Kidney tubule cell (primary cell): ENCODE measurements at regions not wholly inside any gene's neighbourhood (a gene's known extent, or its start where the extent isn't known, plus 50 kb on each side); places are given as distances from the start of the nearest gene placed in this dataset.
"Not testable (repeated sequence)": the region's sequence is repeated elsewhere in the genome, so short reads cannot be mapped to it uniquely, and the experiment has no call there.

Experiments
- DNase-seq: peaks from one replicate; pipeline ENCODE4 v3.0.0-alpha.2; 2018; ENCODE audit warnings: low spot score

DNA sequence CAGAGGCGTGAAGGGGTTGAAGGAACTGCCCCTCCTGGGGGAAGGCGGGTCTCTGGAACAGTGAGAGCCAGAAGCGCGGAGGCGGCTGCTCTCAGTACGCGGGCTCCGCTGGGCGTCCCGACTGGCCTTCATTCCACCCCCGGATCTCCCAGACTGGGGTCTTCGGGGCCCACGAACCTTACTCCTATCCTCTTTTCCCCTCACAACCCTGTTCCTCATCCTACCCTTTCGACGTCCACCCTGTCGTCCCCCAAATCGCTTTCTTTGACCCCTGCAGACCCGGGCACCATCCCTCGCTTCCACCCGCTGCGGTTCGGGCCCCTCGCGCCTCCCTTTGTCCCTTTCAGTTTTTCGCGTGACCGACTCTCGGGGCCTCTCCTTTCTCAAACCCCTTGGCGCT is 2114.6 kb downstream of the TP53TG3F start:
- no peak for DNase-seq

DNA sequence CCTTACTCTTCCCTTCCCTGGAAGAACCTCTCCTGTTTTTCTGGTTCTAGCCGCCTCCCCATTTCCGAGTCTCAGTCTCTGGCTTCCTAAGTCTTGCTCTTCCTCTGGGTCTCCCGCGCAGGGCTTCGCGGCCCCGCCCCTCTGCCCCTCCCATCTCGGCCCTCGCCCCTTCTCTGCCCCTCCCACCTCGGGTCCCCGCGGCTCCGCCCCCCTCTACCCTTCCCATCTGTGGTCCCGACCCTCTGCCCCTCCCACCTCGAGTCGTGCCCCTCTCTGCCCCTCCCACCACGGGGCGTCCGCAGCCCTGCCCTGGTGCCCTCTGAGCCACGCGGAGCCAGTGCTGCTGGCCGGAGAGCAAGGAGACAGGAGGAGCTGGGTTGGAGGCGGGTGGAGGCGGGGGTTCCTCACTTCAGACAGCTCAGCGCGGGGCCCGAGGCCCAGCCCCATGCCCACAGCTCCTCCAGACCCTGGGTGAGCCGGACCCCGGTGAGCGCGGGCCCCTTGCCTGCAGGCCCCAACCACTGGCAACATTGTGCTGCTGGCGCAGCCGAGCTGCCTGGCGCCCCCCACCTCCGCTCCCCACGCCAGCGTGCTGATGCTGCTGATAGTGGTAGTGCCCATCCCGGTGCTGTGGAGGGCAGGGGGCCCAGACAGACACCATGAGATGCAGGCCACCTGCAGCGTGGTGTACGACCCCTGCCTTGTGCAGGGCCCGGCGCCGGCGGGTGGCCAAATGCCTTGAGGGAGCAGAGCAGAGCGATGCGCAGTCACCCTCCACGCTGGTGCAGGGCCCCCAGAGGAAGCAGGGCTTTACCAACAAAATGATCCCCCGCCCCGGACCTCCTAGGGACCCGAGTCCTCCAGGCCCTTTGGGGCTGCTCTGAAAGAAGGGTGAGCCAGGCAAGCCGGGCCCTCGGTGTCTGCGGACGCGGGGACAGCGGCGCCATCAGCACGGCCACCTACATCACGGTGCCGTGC is 2115.3 kb downstream of the TP53TG3F start:
- no peak for DNase-seq

DNA sequence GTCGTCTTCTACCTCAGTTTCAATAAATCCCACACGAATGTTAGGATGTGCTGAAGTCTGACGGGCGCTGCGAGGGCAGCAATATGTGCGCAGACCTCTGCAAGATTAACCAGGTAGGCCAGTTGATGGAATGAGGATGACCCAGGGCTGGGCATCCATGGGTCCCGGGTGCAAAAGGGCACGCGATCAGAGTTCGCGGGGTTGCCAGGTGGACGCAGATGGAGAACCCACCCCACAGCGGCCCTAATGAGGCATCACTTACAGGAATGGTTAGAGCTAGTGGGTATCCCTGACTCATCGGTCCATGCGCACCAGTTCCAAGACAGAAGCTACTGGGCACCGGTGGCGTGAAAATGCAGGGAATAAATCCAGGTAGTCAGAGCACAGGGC is 2116.0 kb downstream of the TP53TG3F start:
- no peak for DNase-seq

DNA sequence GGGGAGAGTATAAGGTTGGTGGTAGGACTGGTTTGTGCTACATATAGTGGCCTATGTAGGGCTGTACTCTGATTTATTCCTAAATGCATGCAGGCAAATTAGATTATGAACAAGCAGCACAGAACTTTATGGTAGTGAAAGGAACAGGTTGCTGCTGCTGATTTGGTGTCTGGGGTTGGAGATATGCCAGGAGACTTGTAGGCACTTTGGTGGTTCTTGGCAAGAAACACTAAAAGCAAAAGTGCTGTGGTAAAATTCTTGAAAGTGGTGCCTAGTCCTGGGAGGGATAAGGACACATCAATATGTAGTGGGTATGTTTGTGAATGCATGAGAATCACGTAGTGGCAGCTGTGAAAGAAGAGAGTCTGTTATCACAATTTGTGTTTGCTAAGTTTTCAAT is 2126.0 kb downstream of the TP53TG3F start:
- DNase-seq = no peak

DNA sequence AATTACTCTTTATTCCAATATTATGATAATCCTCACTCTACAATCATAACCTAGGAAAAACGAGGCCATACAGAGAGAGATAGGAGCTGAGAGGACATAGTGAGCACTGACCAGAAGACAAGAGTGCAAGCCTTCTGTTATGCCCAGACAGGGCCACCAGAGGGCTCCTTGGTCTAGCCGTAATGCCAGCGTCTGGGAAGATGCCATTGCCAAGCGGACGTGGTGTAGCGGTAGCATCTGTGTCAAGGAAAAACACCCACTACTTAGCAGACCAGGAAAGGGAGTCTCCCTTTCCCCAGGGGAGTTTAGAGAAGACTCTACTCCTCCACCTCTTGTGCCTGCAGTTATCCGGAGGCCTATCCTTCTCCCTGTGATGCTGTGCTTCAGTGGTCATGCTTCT is 2131.5 kb downstream of the TP53TG3F start:
- DNase-seq = peak; percentile 38

DNA sequence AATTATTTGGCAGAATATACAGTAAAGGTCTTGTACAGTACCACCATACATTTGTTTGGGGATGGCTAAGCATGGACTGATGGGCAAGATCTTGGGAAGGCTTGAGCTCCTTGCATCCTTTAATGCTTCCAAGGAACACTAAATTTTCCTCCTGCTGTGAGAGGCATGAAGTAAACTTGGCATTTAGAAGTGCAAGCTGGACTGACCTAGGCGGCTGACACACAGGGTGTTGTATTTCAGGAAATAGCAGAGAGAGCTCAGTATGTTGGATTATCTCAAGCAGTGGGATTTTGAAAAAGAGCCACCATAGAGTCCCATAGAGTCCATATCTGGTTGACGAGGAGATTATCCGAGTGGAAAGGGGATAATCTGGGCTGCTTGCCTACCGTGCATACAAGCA is 2137.1 kb downstream of the TP53TG3F start:
- DNase-seq = no peak

DNA sequence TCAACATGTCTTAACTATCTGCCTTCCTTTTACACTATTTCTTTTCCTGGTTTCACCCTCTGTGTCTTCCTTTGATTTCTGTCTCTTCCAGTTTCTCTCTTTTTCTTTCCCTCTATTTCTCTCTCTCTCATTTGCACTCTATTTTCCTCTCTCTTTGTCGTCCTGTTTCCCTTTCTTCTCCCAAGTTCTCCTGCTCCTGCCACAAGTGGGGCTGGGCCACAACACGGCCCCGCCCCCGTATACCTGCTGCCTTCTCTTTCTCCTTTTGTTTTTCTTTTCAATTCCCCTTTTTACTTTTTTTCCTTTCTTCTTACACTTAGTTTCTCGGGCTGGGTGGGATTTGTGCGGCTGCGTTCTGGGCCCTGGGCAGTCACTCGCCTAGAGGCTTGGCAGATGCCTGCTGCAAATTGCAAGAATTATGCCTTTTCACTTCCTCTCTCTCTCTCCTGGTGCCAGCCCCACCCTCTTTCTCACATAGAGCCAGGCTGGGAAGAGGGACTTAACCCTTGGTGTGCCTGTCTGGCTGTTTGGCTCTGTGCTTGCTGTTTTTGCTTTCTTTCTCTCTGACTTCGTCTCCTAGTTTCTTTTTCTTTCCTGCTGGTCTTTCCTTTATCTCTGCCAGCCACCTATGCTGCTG is 2139.4 kb downstream of the TP53TG3F start:
- peak; percentile 80 for DNase-seq

DNA sequence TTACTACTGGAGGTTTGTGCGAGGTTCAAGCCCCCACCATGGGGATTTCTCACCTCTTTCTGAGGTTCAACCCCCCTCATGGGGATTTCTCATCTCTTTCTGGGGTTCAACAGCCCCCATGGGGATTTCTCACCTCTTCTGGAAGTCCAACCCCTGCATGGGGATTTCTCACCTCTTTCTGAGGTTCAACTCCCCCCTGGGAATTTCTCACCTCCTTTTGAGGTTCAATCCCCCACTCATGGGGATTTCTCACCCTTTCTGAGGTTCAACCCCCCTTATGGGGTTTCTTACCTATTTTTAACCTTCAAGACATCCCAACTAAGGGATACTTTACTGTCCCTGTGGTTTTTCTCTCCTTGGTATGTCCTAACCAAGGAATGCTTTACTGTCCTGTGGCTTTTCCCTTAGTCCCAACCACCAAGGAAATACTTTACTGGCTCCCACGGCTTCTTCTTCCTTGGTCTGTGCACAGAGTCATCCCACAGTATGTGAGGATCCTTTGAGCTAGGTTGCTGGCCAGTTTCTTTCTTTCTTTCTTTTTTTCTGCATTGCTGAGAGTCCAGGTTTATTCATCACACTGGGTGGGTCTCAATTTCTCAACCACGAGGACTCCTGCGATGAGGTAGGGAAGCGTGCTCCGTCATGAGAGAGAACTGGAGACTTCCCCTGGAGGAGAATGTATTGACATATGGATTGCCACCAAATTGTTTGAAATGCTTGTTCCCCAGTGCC is 2140.2 kb downstream of the TP53TG3F start:
- peak; percentile 89 for DNase-seq

DNA sequence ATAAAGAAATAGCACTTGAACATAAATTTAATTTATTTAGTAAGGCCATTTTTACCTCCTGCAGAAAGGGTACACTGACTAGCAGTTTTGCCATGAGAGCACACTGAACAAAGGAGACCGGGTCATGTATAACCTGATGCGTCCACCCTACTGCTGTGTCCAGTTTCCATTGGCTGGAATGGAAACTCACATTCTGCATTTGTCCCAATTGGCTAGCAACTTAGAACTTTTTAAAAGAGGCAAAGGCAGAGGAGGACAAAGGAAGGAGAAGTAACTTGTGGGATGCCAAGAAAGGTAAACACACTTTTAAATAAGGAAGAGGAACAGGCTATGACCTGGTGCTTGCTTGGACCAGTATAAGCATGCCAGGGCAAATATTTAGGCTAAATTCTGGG is 2140.7 kb downstream of the TP53TG3F start:
- not testable (repeated sequence) for DNase-seq

DNA sequence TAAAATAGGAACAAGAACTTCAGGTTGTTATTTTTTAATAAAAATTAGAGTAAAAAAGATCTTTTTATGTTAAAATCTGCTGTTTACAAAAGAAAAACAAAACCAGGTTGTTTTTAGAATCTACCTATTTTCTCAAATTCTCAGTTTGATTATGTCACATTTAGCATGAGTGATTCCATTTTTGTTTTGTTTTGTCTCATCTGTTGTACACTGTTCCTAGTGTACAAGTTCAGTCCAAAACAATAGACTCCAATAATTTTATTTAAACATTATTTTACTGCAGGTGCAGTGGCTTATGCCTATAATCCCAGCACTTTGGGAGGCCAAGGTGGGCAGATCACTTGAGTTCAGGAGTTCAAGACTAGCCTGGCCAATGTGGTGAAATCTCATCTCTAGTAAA is 2142.7 kb downstream of the TP53TG3F start:
- no peak for DNase-seq

DNA sequence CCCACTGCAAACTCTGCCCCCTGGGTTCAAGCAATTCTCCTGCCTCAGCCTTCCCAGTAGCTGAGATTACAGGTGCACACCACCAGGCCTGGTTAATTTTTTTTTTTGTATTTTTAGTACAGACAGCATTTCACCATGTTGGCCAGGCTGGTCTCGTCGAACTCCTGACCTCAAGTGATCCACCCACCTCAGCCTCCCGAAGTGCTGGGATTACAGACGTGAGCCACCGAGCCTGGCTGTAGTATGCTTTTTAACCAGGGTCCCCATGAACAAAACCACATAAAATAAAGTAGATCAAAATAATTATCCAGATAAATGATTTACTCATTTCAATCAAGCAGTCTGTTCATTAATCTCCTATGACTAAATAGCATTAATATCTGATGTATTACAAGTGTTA is 2144.0 kb downstream of the TP53TG3F start:
- peak; percentile 38 for DNase-seq

DNA sequence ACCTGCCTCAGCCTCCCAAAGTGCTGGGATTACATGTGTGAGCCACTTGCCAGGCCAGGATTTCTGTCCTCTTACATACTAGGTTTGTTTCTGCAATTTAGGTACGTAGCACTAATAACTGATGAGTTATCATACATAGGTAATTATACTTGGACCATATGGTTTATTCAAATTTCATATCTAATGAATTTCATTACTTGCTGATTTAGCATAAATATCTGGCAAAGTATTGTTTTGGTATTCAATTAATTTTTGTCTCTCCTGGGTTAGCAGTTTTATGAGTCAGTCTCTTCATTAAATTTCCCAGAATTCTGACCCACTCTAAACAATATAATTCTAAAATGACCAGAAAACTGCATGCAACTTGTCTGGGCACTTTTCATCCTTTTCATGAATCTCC is 2146.5 kb downstream of the TP53TG3F start:
- no peak for DNase-seq

DNA sequence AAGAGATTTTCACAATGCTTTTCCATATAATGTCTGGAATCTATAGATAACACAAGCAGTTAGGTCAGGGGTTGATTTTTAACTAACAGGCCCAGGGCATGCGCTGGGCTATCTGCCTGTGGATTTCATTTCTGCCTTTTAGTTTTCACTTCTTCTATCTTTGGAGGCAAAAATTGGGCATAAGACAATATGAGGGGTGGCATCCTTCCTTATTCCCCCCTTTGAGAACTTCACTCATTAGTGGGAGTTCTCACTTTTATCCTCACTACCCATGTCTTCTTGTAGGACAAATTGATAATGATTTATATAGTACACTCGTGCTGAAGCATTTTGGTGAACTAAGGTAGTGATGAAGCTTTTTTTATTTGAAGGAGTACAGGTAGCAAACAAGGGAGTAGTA is 2155.5 kb downstream of the TP53TG3F start:
- not testable (repeated sequence) for DNase-seq

DNA sequence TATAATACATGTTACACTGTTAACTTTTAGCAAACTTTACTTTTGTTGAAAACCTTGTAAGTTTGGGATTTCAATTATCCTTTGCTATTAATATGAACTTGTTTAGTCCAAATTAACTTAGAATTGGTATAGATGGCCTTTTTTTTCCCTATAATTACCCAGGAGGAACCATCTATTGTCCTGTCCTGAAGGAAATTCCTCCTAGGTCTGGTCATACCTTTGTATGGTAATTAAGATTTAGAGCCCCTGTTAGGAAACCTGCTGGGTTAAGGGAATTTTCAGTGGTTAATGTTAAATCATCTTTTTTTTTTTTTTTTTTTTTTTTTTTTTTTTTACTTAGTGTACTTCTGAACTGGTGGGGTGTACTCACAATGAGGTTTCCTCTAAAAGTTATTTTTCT is 2159.8 kb downstream of the TP53TG3F start:
- peak; percentile 26 for DNase-seq

DNA sequence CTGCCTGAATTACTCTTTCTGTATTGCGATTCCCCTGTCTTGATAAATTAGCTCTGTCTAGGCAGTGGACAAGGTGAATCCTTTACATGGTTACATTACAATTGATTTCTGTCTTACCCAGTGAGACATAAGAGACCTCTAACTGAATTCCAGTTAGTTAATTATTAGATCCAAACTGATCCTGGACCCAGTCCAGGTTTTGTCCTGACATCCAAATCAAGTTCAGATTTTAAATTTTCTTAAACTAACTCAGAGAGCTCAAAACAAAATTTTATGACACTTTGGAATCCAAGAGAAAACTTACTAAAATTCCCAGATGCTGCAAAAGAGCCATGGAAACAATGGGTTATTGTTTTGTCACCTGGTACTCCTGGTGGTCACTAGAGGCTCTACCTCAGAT is 2166.6 kb downstream of the TP53TG3F start:
- DNase-seq = peak; percentile 62

DNA sequence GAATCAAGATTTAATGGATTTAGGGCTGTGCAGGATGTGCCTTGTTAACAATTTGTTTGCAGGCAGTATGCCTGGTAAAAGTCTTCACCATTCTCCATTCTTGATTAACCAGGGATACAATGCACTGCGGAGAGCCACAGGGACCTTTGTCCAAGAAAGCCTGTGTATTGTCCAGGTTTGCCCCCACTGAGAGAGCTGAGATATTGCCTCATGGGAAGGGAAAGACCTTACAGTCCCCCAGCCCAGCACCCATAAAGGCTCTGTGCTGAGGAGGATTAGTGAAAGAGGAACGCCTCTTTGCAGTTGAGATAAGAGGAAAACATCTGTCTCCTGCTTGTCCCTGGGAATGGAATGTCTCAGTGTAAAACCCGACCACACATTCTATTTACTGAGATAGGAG is 2169.6 kb downstream of the TP53TG3F start:
- DNase-seq = peak; percentile 64

DNA sequence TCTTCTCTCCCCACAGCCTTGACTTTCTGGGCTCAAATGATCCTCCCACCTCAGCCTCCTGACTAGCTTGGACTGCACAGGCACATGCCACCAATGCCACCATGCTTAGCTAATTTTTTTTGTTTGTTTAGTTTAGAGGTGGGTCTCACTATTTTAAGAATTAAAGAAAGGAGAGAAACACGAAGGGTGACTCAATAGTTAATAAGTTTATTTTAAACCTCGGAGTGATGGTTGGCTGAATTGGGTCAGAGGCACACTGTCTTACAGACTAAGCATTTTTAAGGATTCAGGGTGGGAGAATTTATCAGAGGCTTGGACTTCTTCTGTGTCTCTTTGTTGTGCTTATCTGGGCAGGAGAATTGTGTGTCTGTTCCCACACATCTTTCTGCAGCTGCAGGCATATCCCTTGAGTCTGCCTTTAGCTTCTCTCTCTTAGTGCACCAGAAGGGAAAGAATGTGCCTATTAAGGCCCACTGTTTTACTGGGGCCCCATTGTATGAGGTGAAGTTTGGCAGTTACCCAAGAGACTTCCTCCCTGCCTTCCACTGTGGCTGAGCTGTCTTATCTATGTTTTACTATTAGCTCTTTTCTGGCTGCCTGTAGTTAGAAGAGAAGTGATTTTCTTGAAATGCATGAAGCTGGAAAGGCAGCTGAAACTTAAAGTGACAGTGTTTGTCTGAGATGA is 2172.0 kb downstream of the TP53TG3F start:
- DNase-seq = peak; percentile 78

DNA sequence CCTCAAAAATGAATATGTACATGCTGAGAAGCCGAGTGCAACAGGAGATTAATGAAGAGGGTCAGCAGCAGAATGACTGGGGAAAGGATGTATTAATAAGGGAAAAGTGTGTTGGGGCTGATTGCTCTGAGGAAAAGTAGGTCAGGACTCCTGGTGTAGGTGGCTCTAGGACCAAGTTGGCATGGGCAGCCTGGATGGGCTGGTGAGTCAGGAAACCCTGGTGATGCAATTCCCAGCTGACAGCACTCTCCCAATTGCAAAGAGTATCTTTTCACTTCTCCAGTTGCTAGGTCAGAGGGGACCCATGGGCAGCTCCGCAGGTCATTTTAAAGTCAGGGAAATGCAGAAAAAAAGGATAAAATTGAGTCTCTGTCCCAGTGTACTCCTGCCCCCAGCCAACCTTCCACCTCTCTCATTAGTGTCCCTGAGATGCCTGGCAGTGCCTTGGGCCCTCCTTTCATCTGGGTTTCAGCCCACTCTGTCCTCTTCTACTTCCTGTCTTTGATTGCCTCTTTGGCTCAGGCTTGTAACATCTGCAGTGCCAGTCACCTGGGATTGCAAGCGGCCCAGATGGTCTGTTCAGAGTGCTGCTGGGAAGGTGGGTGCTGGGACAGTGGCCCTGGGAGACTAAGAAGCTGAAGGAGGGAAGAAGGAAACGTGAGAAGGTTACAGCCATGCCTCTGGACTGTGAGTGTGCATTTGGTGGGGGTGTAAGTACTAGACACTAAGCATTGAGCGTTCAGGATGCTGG is 2177.2 kb downstream of the TP53TG3F start:
- DNase-seq = peak; percentile 17

DNA sequence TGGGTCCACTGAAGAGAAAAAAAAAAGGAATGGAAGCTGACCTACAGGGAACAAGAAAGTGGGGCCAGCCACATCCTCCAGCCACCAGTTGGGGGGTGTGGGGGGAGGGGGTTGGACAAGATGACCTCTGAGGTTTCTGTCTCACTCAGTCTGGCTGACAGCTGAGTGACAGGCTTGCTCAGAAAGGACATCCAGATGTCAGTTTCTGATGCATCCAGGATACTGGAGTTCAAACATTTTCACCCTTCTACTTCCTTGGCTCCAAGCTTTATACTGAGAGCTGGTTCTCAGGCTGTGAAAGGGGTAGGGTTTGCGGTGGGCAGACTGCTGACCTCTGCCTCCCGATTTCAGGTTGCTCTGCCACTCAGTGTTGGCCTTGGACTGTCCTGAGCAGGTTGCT is 2178.3 kb downstream of the TP53TG3F start:
- no peak for DNase-seq

DNA sequence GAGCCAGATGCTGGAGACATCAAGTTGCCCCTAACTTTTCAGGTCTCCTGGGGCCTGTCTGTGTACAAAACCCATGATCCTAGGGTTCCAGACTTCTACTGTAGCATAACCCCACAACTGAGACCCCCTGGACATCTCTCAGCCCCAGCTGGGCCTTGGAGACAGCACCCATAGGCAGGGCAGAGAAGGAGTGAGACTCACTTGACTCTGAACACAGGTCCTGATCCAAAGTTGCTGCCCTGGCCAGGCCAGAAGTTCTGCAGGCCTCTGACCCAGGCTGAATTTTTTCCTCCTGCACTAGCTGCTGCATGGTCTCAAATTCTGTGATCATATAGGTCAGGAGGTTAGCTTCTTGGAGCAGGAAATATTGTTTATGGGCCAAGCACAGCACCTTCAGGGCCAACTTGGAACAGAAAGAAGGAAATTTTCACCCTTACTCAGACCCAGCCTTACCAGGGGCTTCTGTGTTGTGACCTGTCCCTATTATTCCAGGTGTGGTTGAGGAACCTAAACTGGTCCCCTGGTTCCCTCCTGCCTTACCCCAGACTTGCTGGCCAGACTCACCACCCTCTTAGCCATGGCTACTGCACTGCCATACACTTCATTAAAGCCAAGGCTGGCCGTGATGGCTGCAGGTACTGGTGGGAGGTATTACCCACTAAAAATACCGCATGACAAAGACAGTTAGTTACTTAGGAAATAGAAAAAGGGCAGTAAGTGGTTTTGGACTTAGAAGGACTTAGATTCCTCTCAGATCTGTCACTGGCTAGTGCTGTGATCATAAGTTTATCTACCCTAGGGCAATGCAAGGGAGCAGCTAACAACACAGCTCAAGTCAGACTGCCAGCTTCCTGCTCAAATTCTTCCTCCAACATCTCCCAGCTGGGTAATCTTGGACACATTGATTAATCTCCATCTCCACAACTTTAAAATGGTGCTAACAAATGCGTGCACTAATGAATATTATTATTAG is 2180.1 kb downstream of the TP53TG3F start:
- peak; percentile 43 for DNase-seq
